ENCODE measurements at regions not wholly inside any gene's neighbourhood (a gene's known extent, or its start where the extent isn't known, plus 50 kb on each side); places are given as distances from the start of the nearest gene placed in this dataset.

- no peak for TF ChIP-seq CTCF (IDR thresholded peaks at IDR 0.05 in 4 of 5, conservative IDR thresholded peaks at IDR 0.05 in 1 of 5)
- TF ChIP-seq POLR2A (IDR thresholded peaks at IDR 0.05): no peak
Measured at GRCh38 chr11:23227078-23227445, 366.8 kb upstream of the CCDC179 start.
